ENCODE measurements at regions not wholly inside any gene's neighbourhood (a gene's known extent, or its start where the extent isn't known, plus 50 kb on each side); places are given as distances from the start of the nearest gene placed in this dataset.

DNA sequence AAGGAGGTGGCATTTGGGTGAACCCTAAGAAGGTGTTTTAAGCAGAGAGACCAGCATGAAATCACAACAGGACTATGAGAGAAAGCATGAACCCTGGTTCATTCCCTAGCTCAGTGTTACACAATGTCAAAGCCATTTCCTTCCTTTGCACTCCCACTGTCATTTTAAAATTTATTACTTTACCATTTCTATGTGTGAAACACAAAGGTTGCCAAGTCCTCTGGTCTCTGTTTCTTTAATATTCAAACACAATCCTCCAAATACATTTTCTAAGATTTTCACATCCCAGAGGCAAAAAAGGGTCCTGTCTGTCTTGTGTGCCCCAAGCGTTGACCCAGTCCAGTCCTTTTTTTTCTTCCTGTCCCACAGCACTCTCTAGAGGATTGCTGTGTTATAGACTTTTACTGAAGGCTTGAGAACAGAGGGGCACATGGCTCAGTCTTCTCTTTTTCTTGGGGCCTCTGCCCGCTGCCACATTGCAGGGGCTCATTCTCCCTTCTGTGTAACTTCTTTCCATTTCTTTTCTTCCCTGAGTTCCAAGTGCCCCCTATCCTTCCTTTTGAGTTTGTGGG, 78.6 kb upstream of the SLC28A3 start:
- TF ChIP-seq, protein P1, sequence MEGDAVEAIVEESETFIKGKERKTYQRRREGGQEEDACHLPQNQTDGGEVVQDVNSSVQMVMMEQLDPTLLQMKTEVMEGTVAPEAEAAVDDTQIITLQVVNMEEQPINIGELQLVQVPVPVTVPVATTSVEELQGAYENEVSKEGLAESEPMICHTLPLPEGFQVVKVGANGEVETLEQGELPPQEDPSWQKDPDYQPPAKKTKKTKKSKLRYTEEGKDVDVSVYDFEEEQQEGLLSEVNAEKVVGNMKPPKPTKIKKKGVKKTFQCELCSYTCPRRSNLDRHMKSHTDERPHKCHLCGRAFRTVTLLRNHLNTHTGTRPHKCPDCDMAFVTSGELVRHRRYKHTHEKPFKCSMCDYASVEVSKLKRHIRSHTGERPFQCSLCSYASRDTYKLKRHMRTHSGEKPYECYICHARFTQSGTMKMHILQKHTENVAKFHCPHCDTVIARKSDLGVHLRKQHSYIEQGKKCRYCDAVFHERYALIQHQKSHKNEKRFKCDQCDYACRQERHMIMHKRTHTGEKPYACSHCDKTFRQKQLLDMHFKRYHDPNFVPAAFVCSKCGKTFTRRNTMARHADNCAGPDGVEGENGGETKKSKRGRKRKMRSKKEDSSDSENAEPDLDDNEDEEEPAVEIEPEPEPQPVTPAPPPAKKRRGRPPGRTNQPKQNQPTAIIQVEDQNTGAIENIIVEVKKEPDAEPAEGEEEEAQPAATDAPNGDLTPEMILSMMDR (IDR thresholded peaks at IDR 0.05), result peak; percentile 26
- TF ChIP-seq ZFX (IDR thresholded peaks at IDR 0.05; ENCODE audit: borderline replicate concordance), result no peak
